Sigmoid colon (tissue), 3 donors: ENCODE measurements at regions not wholly inside any gene's neighbourhood (a gene's known extent, or its start where the extent isn't known, plus 50 kb on each side); places are given as distances from the start of the nearest gene placed in this dataset.

Experiments used
- CTCF ChIP-seq, 4 experiments: fragments of 450-650 bp in 3 of 4; fragments of 200-600 bp in 1 of 4; IDR thresholded peaks; one replicate each; pipeline ENCODE4 v1.5.1; 2016 to 2019; ENCODE audit warnings: antibody characterized with exemption in 4 of 4, mild to moderate bottlenecking in 3 of 4, moderate library complexity in 2 of 4
- POLR2A ChIP-seq, 2 donors: fragments of 450-650 bp; IDR thresholded peaks; one replicate each; pipeline ENCODE4 v1.6.1; 2016; ENCODE audit warnings: antibody characterized with exemption in 2 of 2, mild to moderate bottlenecking in 2 of 2, moderate library complexity in 2 of 2

GRCh38 chr11:91394727-91395414 lies 829.7 kb upstream of the FAT3 start:
- TF ChIP-seq CTCF (IDR thresholded peaks at IDR 0.05) (no peak), POLR2A (IDR thresholded peaks at IDR 0.05) (no peak)
